HG03575 (cell line): ENCODE measurements at regions not wholly inside any gene's neighbourhood (a gene's known extent, or its start where the extent isn't known, plus 50 kb on each side); places are given as distances from the start of the nearest gene placed in this dataset.
A peak's percentile ranks its signal among the peaks of the same experiment; 100 is the strongest.

ENCODE experiments used
- ATAC-seq: cut with Tn5 transposase; IDR thresholded peaks from one replicate; pipeline ENCODE4 v1.9.1; 2021; ENCODE audit not compliant: unreplicated experiment, insufficient number of reproducible peaks, low FRiP score; ENCODE audit errors: extremely low read depth

GRCh38 chr3:46116996-46117395 is 89.7 kb upstream of the XCR1 start:
- no peak for ATAC-seq

GRCh38 chr3:46114323-46114988 is 87.2 kb upstream of the XCR1 start:
- ATAC-seq, result no peak

- no peak for ATAC-seq
Measured at GRCh38 chr3:46113608-46114007, 86.3 kb upstream of the XCR1 start.

GRCh38 chr3:46112984-46113383 is 85.7 kb upstream of the XCR1 start:
- ATAC-seq, result no peak

- ATAC-seq, result no peak
Measured at GRCh38 chr3:46112296-46112695, 85.0 kb upstream of the XCR1 start.

GRCh38 chr3:46110701-46111493 is 83.6 kb upstream of the XCR1 start:
- no peak for ATAC-seq

- no peak for ATAC-seq
Measured at GRCh38 chr3:46107682-46108081, 80.4 kb upstream of the XCR1 start.

GRCh38 chr3:46105306-46105919 is 78.1 kb upstream of the XCR1 start:
- ATAC-seq, result no peak

- no peak for ATAC-seq
Measured at GRCh38 chr3:46104706-46105105, 77.4 kb upstream of the XCR1 start.

GRCh38 chr3:46102780-46103130 is 75.5 kb upstream of the XCR1 start:
- ATAC-seq, result no peak

GRCh38 chr3:46102059-46102779 is 74.9 kb upstream of the XCR1 start:
- ATAC-seq, result no peak

- ATAC-seq, result no peak
Measured at GRCh38 chr3:46100812-46101211, 73.5 kb upstream of the XCR1 start.

- ATAC-seq, result no peak
Measured at GRCh38 chr3:46098319-46098761, 71.1 kb upstream of the XCR1 start.

GRCh38 chr3:46097691-46098241 is 70.5 kb upstream of the XCR1 start:
- no peak for ATAC-seq

GRCh38 chr3:46096781-46097180 is 69.5 kb upstream of the XCR1 start:
- no peak for ATAC-seq

GRCh38 chr3:46096336-46096735 is 69.1 kb upstream of the XCR1 start:
- ATAC-seq, result no peak

- ATAC-seq, result peak; percentile 38
Measured at GRCh38 chr3:46095307-46095706, 68.0 kb upstream of the XCR1 start.

- no peak for ATAC-seq
Measured at GRCh38 chr3:46094506-46094905, 67.2 kb upstream of the XCR1 start.

GRCh38 chr3:46093966-46094365 is 66.7 kb upstream of the XCR1 start:
- ATAC-seq, result no peak
